H9 (cell line): ENCODE measurements at regions not wholly inside any gene's neighbourhood (a gene's known extent, or its start where the extent isn't known, plus 50 kb on each side); places are given as distances from the start of the nearest gene placed in this dataset.
A peak's percentile ranks its signal among the peaks of the same experiment; 100 is the strongest.

Experiments
- DNase-seq: peaks from one replicate; pipeline ENCODE4 v3.0.0-alpha.2; 2017
- H2AFZ ChIP-seq: one replicate; pipeline ENCODE4 v1.6.1; 2013; ENCODE audit warnings: mild to moderate bottlenecking, low read length, control low read depth, moderate library complexity
- H2AK5ac ChIP-seq: 2 replicates; pipeline ENCODE4 v1.6.1; 2013; ENCODE audit warnings: low read length, control low read depth, mixed read lengths; ENCODE audit not compliant: insufficient read length
- H2BK120ac ChIP-seq: one replicate; pipeline ENCODE4 v1.6.1; 2013; ENCODE audit warnings: low read depth, mild to moderate bottlenecking, low read length, control low read depth, inconsistent platforms; ENCODE audit not compliant: poor library complexity, severe bottlenecking
- H2BK12ac ChIP-seq: 2 replicates; pipeline ENCODE4 v1.6.1; 2013; ENCODE audit warnings: low read length, control low read depth, mixed read lengths, low read depth; ENCODE audit not compliant: insufficient read length
- H2BK15ac ChIP-seq: 2 replicates; pipeline ENCODE4 v1.6.1; 2013; ENCODE audit warnings: low read depth, low read length, control low read depth
- H2BK20ac ChIP-seq: one replicate; pipeline ENCODE4 v1.6.1; 2013; ENCODE audit warnings: low read depth, mild to moderate bottlenecking, low read length, control low read depth, inconsistent platforms; ENCODE audit not compliant: poor library complexity, severe bottlenecking
- H2BK5ac ChIP-seq: 2 replicates; pipeline ENCODE4 v1.6.1; 2013; ENCODE audit warnings: low read length, control low read depth, mixed read lengths; ENCODE audit not compliant: insufficient read length
- H3K14ac ChIP-seq: 2 replicates; pipeline ENCODE4 v1.6.1; 2013; ENCODE audit warnings: low read length, control low read depth; ENCODE audit not compliant: insufficient read depth
- H3K18ac ChIP-seq: 2 replicates; pipeline ENCODE4 v1.6.1; 2013; ENCODE audit warnings: low read depth, mild to moderate bottlenecking, mixed read lengths, low read length, control low read depth; ENCODE audit not compliant: insufficient read length
- H3K23ac ChIP-seq: 2 replicates; pipeline ENCODE4 v1.6.1; 2013; ENCODE audit warnings: low read length, control low read depth, mixed read lengths, low read depth; ENCODE audit not compliant: insufficient read length
- H3K23me2 ChIP-seq: 2 replicates; pipeline ENCODE4 v1.6.1; 2013; ENCODE audit warnings: low read depth, mild to moderate bottlenecking, mixed read lengths, low read length, control low read depth; ENCODE audit not compliant: insufficient read length, poor library complexity, severe bottlenecking
- H3K27ac ChIP-seq: 2 replicates; pipeline ENCODE4 v1.5.1; 2013; ENCODE audit warnings: low read length, control low read depth, mixed read lengths, low read depth; ENCODE audit not compliant: insufficient read length
- H3K27me3 ChIP-seq: 2 replicates; pipeline ENCODE4 v1.6.1; 2013; ENCODE audit warnings: low read length, control low read depth, inconsistent platforms; ENCODE audit not compliant: insufficient read depth
- H3K4ac ChIP-seq: 2 replicates; pipeline ENCODE4 v1.6.1; 2013; ENCODE audit warnings: low read depth, mild to moderate bottlenecking, control low read depth, inconsistent platforms, low read length, moderate library complexity
- H3K4me1 ChIP-seq: 2 replicates; pipeline ENCODE4 v1.6.1; 2013; ENCODE audit warnings: low read length, control low read depth, inconsistent platforms; ENCODE audit not compliant: insufficient read depth
- H3K4me2 ChIP-seq: 2 replicates; pipeline ENCODE4 v1.6.1; 2013; ENCODE audit warnings: low read length, control low read depth, mixed read lengths; ENCODE audit not compliant: insufficient read length, insufficient read depth
- H3K56ac ChIP-seq: 2 replicates; pipeline ENCODE4 v1.6.1; 2013; ENCODE audit warnings: low read depth, mild to moderate bottlenecking, mixed read lengths, low read length, control low read depth; ENCODE audit not compliant: insufficient read length
- H3K79me1 ChIP-seq: 2 replicates; pipeline ENCODE4 v1.6.1; 2013; ENCODE audit warnings: low read depth, mild to moderate bottlenecking, moderate library complexity, low read length, control low read depth, inconsistent platforms; ENCODE audit not compliant: insufficient read depth, poor library complexity, severe bottlenecking
- H3K79me2 ChIP-seq: 2 replicates; pipeline ENCODE4 v1.6.1; 2013; ENCODE audit warnings: low read length, control low read depth, inconsistent platforms; ENCODE audit not compliant: insufficient read depth
- H3K9ac ChIP-seq: 2 replicates; pipeline ENCODE4 v1.6.1; 2013; ENCODE audit warnings: low read length, control low read depth, mixed read lengths; ENCODE audit not compliant: insufficient read length; ENCODE audit errors: extremely low read depth
- H3K9me3 ChIP-seq: one replicate; pipeline ENCODE4 v1.6.1; 2013; ENCODE audit warnings: low read depth, low read length, inconsistent platforms; ENCODE audit not compliant: control insufficient read depth
- H3T11ph ChIP-seq: one replicate; pipeline ENCODE4 v1.6.1; 2013; ENCODE audit warnings: mild to moderate bottlenecking, low read length, control low read depth, inconsistent platforms
- H4K20me1 ChIP-seq: one replicate; pipeline ENCODE4 v1.6.1; 2013; ENCODE audit not compliant: control insufficient read depth, insufficient read length, insufficient read depth
- H4K5ac ChIP-seq: 2 replicates; pipeline ENCODE4 v1.6.1; 2013; ENCODE audit warnings: low read depth, mild to moderate bottlenecking, mixed read lengths, low read length, control low read depth; ENCODE audit not compliant: insufficient read length
- H4K8ac ChIP-seq: replicated peaks from 2 replicates; pipeline ENCODE4 v1.6.1; 2013; ENCODE audit warnings: low read length, control low read depth, mixed read lengths, low read depth; ENCODE audit not compliant: insufficient read length
- H4K91ac ChIP-seq: 2 replicates; pipeline ENCODE4 v1.6.1; 2013; ENCODE audit warnings: low read depth, mild to moderate bottlenecking, moderate library complexity, mixed read lengths, low read length, control low read depth; ENCODE audit not compliant: insufficient read length
- H3K27ac Mint-ChIP-seq, 3 experiments: 2 replicates in 2 of 3; 3 replicates in 1 of 3; pipeline ENCODE4 v1.8.0; 2020 to 2021; ENCODE audit warnings: mixed read lengths in 3 of 3, mild to moderate bottlenecking in 1 of 3, moderate library complexity in 1 of 3
- H3K27me3 Mint-ChIP-seq: 2 replicates; pipeline ENCODE4 v1.8.0; 2021; ENCODE audit warnings: low read depth, mild to moderate bottlenecking, moderate library complexity, mixed read lengths
- H3K36me3 Mint-ChIP-seq, 3 experiments: 2 replicates in 2 of 3; 3 replicates in 1 of 3; pipeline ENCODE4 v1.8.0; 2020 to 2021; ENCODE audit warnings: low read depth in 3 of 3, mixed read lengths in 3 of 3; ENCODE audit not compliant: insufficient read depth in 1 of 3
- H3K4me1 Mint-ChIP-seq, 2 experiments: 2 replicates each; pipeline ENCODE4 v1.8.0; 2020; ENCODE audit warnings: mixed read lengths in 2 of 2
- H3K4me3 Mint-ChIP-seq, 2 experiments: 2 replicates in 1 of 2; 3 replicates in 1 of 2; pipeline ENCODE4 v1.8.0; 2020 to 2021; ENCODE audit warnings: mild to moderate bottlenecking in 2 of 2, mixed read lengths in 2 of 2, moderate library complexity in 1 of 2
- H3K9me3 Mint-ChIP-seq, 2 experiments: 2 replicates in 1 of 2; 3 replicates in 1 of 2; pipeline ENCODE4 v1.8.0; 2020; ENCODE audit warnings: mild to moderate bottlenecking in 2 of 2, mixed read lengths in 2 of 2, moderate library complexity in 1 of 2
- CTCF ChIP-seq: fragments of 200-600 bp; sonication (generic); conservative IDR thresholded peaks from 3 replicates; pipeline ENCODE4 v1.8.0; 2021; ENCODE audit warnings: antibody characterized with exemption, mild to moderate bottlenecking
- WGBS: extraction: QIAGEN DNeasy Blood & Tissue Kit; methylation state at CpG from one replicate; pipeline ENCODE4 v1.1.7; 2013; ENCODE audit warnings: missing lambda C conversion rate, low lambda C conversion rate, mixed read lengths; ENCODE audit not compliant: insufficient read length; ENCODE audit errors: extremely low coverage; 5-methylcytosine and 5-hydroxymethylcytosine counted together

GRCh38 chr9:134558124-134558905, 83.3 kb upstream of the COL5A1 start:
- Histone ChIP-seq H3K56ac (no peak overlapping the region), H2BK15ac (no peak overlapping the region), H3K27ac (no peak overlapping the region), H2AFZ (no peak overlapping the region), H3K9me3 (no peaks in the 10 kb centered on the region), H4K5ac (no peak overlapping the region), H3K4me2 (no peak overlapping the region), H3K23ac (no peak overlapping the region), H3T11ph (no peak overlapping the region), H3K9ac (no peak overlapping the region), H3K27me3 (no peaks in the 10 kb centered on the region), H2AK5ac (no peak overlapping the region), H4K91ac (no peak overlapping the region), H3K23me2 (no peaks in the 10 kb centered on the region), H4K20me1 (no peaks in the 10 kb centered on the region), H3K18ac (no peak overlapping the region), H2BK20ac (no peak overlapping the region), H2BK5ac (no peak overlapping the region), H3K4ac (no peak overlapping the region), H3K14ac (no peak overlapping the region), H4K8ac (no peak overlapping the region), H3K79me2 (no peaks in the 10 kb centered on the region), H3K79me1 (no peaks in the 10 kb centered on the region), H2BK120ac (no peak overlapping the region), H3K4me1 (no peaks in the 10 kb centered on the region), H2BK12ac (no peak overlapping the region)
- TF ChIP-seq CTCF, result no peak
- peak; percentile 12 for DNase-seq
- no CpG with 5 or more reads among the region's 19 CpGs for WGBS
- H3K4me3 Mint-ChIP-seq, result no peak overlapping the region
- peaks cover 3 to 12% of the 10 kb centered on the region in 2 experiments; a peak in 2 of 4 replicates for H3K4me1 Mint-ChIP-seq
- no peaks in the 10 kb centered on the region; a peak in 1 of 7 replicates for H3K36me3 Mint-ChIP-seq
- peaks cover 4% of the 10 kb centered on the region for H3K27me3 Mint-ChIP-seq
- H3K27ac Mint-ChIP-seq, result no peak overlapping the region
- peaks cover 6 to 7% of the 10 kb centered on the region in 2 experiments; a peak in 4 of 5 replicates for H3K9me3 Mint-ChIP-seq
